HG02642 (cell line): ENCODE measurements at regions not wholly inside any gene's neighbourhood (a gene's known extent, or its start where the extent isn't known, plus 50 kb on each side); places are given as distances from the start of the nearest gene placed in this dataset.

Source experiments
- ATAC-seq: cut with Tn5 transposase; IDR thresholded peaks from one replicate; pipeline ENCODE4 v1.9.1; 2021; ENCODE audit warnings: mild to moderate bottlenecking; ENCODE audit not compliant: unreplicated experiment, poor library complexity

DNA sequence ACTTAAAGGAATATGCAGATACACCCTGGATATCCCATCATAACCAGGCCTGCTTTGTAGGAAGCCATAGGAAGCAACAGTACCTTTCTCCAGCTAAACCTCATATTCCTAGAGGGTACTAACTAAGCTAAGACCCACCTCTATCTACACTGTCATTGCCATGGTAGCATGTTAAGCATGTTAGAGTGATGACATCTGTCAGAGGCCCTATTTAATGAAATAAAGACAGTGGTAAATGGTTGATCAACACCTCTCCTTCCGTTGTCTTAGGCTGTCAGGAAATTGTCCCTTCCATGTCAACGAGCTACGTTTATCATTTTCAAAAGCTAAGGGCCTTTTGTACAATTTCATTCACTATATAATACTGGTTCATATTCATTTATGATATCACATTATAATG lies 251.1 kb upstream of the PSMD7 start:
- no peak for ATAC-seq

DNA sequence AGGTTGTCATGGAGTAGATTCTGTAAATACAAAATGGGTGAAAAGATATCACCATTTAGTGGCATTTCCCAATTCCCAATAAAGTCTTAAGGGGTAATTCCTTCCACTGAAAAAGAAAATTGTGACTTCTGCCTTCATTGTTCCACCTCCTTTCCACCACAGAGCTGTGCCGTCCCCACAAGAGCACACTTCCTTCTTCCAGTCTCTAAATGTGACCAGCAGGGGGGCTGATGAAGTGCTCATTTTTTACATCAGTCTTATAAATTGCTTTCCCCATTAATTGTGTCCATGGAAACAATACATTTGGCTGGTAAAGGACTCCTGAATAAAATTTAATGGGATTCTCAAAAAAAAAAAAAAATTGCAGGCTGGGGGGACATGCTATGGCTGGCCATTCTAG lies 260.8 kb upstream of the PSMD7 start:
- ATAC-seq: no peak

DNA sequence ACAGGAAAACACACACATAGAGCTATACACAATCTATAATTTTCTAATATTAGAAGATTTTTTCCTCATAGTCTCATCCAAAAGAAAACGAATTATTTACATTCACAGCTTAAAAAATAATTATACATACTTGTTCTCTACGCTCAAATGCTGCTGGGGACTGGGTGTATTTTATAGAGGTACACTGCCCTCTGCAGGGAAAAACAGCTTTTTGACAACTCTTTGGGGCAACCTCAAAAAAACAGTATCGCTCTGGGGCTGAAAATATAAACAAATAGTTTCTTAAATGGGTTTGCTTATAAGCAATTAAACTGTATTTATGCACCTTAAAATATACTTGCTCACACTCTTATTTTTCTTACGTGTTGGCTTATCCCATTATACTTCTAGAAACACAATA lies 261.8 kb upstream of the PSMD7 start:
- ATAC-seq: no peak

DNA sequence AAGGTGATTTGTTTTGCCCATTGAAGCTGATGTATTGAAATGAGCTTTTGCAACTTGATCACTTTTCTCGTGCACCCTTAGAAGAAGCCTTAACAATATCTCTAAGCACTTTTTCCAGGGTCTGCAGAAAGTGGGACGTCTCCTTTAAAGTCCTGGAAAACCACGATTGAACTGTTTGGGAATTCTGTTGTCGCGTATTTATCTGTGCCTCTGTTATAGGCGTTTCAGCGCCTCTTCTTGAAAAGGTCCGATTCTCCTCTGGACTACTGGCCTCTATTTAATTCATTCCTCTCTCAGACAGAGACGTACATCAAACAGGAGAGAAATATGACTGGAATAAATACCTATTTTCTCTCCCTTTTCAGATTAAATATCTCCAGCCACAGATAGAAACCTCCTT lies 262.4 kb upstream of the PSMD7 start:
- ATAC-seq: no peak

DNA sequence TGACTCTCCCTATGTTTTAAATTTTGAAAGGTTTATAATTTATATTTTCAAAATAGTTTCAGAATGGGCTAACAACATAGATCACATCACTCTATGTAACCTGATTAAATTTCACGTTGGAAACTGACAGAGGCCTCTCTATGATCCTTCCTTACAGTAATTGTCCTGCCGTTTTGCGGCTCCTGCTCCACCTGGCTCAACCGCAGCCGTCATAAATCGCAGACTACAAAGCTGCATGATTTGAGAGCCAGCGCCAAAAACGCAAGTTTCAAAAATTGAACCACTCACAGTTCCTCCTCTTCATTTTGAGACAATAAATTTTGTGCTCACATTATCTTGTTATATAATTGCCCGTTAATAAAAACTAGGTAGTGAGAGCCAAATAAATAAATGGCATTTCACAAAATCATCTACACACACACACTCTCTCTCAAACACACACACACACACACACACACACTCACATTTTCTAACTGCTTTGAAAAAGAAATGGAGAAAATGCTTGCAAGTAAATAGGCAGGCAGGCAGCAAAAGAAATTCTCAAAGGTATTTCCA lies 263.1 kb upstream of the PSMD7 start:
- ATAC-seq: no peak

DNA sequence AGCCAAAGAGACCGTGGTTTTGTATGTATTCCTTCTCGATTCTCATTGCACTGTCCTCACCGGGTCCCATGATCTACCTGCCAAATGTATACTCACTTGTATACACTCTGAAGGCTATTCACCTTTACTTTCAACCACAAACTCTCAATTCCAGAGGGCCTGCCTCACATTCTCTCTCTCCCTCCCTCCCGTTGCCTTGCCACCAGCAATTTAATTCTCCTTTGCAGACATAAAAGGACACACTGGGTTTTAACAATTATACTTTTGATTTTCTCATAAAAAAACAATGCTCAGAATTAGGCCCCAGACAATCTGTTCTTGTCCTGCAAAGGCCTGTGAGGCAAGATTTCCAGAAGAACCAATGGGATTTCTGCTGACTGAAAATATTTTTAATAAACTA lies 265.1 kb upstream of the PSMD7 start:
- no peak for ATAC-seq

DNA sequence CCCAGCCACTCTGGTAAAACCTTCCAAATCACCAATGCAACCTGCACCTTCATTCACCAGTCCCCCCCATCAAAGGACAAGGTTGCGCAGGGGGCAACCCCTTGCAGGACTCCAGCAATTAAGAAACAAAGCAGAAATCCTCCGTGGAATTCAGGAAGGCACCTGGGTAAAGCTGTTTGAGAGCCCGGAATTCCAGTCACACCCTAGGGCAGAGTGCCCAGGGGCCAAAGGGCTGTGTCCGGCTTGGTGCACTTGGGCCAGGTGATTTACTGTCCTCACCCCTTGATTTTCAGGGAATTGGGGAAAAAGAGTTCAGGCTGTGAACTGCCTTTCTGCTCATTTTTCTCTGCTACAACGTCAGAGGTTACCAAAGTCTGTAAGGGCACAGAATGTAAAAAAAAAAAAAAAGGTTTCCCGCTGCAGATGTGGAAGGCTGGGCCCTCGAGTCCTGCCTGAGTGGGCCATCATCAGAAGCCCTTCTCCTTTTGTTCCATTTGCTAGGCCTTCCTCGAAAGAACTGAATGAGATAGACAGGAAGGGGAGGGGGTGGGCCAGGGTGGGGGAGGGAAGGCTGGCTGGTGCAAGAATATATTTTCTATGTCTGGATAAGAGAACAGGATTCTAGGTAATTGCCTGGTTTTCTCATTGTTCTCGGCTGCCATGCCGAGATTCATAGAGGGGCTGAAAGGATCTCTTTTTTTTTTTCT lies 266.5 kb upstream of the PSMD7 start:
- no peak for ATAC-seq

DNA sequence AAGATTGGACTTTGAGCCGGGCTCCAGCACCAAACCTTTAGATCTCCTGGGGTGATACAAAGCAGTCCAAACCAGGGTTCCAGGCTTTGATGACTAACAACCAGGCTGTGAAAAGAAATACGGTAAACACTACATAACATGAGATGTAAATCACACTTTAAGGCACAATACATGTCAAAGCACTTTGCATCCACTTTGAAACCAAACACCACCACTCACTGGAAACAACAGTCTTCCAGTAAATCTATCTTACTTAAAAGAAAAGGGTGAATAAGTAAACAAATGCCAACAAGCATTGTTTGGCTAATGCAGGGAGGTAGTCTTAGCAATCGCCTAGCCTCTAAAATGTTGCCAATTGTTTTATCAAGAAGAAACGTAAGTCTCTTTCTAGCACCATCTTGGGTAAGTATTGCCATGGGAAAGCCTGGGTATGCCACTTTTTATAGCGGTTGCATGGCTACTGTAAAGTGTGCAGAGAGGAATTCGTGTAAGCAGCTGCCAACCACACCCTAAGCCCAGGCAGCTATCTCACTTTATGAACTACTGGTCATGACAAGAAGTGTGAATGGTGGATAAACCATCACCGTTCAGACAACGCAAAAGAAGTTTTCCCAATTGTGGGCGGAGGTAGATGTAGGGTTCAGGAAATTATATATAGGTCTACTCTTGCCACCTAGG lies 267.4 kb upstream of the PSMD7 start:
- ATAC-seq: no peak

DNA sequence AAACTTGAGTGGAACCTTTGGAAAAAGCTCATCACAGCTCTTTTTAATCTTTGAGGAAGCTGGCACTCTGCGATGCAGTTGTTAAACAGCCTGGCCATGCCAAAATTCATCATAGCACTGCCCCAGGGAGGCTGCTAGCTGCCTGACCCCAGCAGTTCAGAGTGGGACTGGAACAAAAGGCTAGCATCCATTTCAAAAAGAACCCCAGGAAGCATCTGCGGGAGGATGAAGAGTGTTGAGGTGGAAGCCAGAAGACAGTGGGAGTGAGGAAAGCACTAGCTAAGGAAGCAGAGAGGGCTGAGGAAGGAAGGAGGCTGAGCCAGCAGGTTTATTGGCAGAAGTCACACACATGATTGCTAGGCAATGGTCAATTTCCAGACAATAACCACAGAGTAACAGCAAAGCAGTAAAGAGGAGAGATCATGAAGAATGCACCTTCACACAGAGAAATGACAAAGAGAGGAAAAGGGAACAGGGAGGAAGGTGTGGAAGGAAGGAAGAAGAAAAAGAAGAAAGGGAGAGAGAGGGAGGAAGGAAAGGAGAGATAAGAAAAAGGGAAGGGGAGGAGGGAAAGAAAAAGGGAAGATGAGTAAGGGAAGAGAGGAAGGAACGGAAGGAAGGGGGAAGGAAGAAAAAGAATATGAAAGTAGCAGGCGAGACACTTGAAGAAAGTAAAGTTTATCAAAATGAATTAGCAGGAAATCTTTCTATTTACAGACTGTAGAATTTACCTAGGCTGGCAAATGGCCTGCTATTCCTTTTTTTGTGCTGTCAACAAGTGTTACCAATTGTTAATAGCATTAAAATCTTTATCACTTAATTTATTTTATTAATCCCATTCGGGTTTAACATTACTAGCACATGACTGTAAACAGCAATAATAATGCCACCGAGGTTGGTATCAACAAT lies 270.0 kb upstream of the PSMD7 start:
- ATAC-seq: no peak

DNA sequence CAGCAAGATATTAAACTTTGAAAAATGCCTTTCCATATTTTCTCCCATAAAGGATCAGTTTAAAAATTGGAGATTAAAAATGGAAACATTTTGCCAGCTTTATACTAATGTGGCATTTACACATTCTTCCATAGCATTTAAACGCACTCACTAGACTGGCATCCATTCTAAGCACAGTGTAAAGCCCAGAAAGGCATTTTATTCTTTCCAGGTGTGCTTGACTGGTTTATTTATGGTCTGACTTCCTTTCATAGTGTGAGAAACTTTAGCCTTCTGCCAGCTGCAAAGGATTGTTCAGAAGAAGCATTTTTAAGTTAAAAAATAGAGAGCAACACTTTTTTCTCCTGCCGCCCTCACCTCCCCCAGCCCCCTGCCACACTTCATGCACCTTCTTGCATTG lies 271.7 kb upstream of the PSMD7 start:
- ATAC-seq: no peak

DNA sequence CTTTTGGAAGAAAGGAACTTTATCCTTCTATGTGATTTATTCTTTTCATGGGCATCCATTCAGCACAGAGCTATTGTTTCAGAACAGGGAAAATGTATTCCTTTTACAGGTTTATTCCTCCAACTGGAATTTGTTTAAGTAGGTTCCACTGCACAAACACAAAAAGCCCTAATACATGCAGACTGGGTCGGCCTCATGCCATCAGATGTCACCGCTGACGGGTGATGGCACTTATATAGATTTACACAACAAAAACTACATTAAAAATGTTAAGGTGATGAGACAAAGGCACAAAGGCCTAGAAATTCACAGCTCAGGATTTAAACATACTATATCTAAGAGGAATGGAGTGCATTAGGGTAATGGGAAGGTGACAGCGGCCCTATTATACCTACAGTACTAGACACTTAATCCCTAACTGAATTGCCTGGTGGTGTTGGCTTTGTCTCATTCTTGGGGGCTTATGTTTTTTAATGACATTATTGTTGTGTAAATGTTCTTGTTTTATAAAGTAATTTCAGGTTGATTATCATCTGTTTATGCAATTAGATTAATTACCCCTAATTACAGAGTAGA lies 276.4 kb upstream of the PSMD7 start:
- ATAC-seq: no peak

DNA sequence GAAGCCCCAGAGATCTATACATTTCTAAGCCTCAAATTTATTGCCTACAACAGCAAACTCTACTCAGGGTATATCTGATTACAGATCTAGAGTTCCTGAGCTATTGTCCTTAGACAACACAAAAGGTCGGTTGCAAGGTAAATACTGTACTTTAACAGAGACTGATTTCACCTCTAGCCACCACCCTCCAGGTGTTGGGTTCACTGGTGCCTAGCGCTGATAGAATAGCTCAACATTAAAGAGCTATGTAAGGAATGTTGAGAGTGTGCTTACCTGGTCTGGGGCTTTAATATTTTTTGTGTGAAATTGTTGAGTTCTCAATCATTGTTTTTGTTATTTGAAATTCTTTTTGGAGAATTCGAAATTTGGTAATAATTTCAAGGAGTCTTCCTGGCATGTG lies 277.0 kb upstream of the PSMD7 start:
- no peak for ATAC-seq

DNA sequence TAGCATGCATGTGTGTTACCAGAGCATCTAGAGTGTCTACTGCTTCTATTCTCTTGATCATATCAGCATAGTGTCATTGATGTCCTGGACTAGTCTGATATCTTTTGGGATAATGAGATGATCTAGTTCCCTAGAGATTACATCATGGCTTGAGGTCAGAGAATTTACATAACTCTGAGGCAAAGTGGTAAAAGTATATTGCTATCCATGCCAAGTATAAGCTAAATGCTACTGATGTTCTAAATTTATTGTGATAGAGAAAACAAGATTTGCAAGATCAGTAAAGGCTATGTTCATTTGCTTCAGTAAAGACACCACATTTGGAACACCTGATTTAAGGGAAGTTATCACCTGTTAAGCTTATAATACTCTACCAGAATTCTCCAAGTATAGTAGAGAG lies 280.7 kb upstream of the PSMD7 start:
- no peak for ATAC-seq

DNA sequence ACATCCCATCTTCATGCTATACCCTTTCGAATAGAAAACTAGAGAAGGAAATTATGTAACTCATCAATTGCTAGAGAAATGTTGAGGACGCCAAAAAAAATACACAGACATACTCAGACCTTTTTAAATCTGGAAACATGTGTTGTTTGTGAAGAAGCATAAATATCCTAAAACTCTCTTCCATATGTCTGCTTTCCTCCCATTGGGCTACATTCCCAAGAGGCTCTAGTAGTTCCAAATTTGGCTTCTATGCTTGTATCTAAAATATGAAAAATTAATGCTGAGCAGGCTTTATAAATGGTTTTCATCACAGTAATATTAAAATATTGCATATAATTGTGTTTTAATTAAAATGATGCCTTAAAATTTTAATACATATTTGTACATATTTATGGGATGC lies 297.9 kb upstream of the PSMD7 start:
- ATAC-seq: no peak

DNA sequence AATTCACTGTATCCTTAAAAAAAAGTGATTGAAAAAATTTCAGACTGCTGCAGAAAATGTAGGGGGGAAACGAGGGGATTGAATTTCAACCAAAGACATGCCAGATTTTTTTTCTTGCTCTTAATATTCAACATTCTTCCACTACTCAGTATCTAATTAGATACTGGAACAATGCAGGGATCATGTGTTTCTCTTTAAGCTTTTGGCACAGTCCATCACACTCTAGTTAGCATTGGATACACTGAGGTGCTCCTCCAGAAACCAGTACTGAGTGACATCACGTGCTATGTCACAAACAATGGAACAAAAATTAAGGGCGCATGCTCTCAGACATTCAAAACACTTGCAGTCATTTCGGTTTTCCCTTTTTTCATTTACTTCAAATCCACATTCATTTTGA lies 298.6 kb upstream of the PSMD7 start:
- no peak for ATAC-seq

DNA sequence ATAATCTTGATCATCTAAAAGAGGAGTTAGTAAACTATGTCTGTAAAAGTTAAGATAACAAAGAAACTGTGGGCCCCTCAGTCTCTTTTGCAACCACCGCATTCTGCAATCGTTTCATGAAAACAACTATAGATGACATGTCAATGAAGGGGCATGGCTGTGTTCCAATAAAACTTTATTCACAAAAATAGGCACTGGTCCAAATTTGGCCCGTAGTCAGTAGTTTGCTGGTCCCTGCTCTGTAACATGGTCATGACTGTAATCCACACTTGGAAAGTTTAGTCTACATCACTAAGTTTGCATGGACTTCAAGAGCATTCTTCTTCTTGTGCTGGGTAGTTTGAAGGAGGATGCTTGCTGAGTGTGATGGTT lies 299.3 kb upstream of the PSMD7 start:
- ATAC-seq: no peak

DNA sequence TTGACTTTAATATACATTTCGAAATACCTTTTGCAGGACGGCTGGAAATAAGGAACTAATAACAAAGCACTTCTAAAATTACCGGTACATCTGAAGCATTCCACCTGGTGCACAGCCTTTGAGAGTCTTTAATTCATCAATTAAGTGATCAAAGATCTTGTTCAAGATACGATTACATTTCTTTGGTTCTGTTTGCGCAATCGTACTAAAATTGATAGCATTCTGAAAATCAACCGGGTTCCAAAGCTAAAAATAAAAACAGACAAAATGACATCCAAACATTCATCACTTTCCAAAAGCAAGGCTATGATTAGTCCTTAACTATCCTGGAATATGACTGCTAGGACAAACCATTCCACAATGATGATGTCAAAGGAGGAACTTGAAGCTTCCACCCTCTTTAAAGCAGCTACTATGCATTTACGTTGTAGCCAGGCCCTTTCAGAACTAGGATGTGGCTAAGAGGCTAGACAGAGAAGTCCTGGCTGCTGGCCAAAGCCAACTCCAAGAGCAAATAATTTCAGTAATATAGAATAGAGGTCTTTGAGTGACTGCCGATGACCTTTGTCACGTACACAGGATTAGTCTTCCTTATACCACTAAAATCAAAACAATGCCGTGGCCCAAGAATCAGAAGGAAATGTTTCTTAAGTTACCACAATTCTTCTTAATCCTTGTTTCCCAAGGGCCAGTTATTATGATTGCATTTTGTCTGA lies 299.8 kb upstream of the PSMD7 start:
- no peak for ATAC-seq

DNA sequence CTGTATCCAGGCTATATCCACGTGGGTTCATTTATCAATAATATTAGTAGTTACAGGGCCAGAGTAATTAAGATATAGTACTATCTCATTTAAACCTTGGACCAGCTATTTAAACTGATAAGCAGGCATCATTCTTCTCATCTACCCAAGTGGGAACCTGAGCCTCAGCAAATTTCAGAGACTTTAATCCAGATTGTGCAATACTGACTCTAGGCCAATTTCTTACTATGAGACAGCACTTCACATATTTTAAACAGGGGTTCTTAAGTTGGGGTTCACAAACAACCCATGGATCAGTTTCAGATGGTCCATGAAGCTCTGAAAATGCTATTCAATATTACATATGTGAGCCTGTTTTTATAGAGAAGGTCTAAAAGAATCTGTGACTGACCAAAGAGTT lies 302.7 kb upstream of the PSMD7 start:
- no peak for ATAC-seq

DNA sequence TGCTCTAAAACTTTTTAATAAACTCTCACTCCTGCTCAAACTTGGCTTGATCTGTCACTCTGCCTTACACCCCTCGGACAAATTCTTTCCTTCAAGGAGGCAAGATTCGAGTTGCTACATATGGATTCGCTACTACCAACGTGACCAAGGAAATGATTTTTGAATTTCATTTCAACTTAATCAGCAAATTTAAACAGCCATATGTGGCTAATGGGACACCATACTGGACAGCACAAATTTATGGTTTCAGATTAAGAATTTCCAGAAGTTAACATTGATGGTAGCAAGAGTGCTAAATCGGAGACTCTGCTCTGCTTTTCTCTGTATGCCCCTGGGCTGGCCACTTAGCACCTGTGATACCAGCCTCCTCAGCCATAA lies 318.2 kb upstream of the PSMD7 start:
- no peak for ATAC-seq

DNA sequence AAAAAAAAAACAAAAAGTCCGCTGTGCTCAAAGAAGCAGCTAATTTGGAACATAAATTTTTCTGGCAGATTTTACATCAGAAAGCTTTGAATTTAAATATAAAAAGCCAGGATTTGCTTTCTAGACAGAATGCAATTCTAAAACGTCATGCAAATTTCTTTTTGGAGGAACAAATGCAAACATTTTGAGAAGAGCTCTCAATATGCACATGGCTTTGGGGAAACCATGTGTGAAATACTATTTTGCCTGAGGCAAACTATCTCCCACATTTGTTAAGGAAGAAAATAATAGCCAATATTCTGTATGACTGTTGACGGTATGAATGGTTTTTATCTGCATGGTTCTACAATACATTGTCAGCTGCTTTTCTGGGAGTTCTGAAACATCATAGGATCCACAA lies 320.0 kb upstream of the PSMD7 start:
- ATAC-seq: no peak
